Activated naive CD8-positive, alpha-beta T cell treated with anti-CD3 and anti-CD28 coated beads, Interleukin-2, amount 50 U/mL, for 16 hours (primary cell): ENCODE measurements at regions not wholly inside any gene's neighbourhood (a gene's known extent, or its start where the extent isn't known, plus 50 kb on each side); places are given as distances from the start of the nearest gene placed in this dataset.

ENCODE experiments used
- DNase-seq: peaks from one replicate; pipeline ENCODE4 v3.0.0-alpha.2; 2020; ENCODE audit warnings: low read depth, low spot score

GRCh38 chr13:99861771-99862170 is 109.8 kb downstream of the ZIC5 start:
- DNase-seq, result no peak

- DNase-seq, result no peak
Measured at GRCh38 chr13:99860745-99861144, 110.8 kb downstream of the ZIC5 start.

- peak; percentile 14 for DNase-seq
Measured at GRCh38 chr13:99859178-99860177, 112.1 kb downstream of the ZIC5 start.

GRCh38 chr13:99857738-99858137 is 113.8 kb downstream of the ZIC5 start:
- DNase-seq, result no peak

GRCh38 chr13:99855526-99856420 is 115.8 kb downstream of the ZIC5 start:
- DNase-seq, result no peak

GRCh38 chr13:99854366-99854765 is 117.2 kb downstream of the ZIC5 start:
- DNase-seq, result no peak

- DNase-seq, result no peak
Measured at GRCh38 chr13:99847318-99847750, 124.2 kb downstream of the ZIC5 start.

GRCh38 chr13:99845161-99845874 is 126.2 kb downstream of the ZIC5 start:
- DNase-seq, result no peak

- no peak for DNase-seq
Measured at GRCh38 chr13:99844421-99844820, 127.1 kb downstream of the ZIC5 start.

GRCh38 chr13:99843872-99844271 is 127.7 kb downstream of the ZIC5 start:
- DNase-seq, result no peak

- no peak for DNase-seq
Measured at GRCh38 chr13:99842405-99842804, 129.2 kb downstream of the ZIC5 start.

- no peak for DNase-seq
Measured at GRCh38 chr13:99836291-99836690, 135.3 kb downstream of the ZIC5 start.

GRCh38 chr13:99835442-99835841 is 136.1 kb downstream of the ZIC5 start:
- DNase-seq, result no peak

- no peak for DNase-seq
Measured at GRCh38 chr13:99834246-99834645, 137.3 kb downstream of the ZIC5 start.

- no peak for DNase-seq
Measured at GRCh38 chr13:99832347-99832746, 139.2 kb downstream of the ZIC5 start.

- DNase-seq, result no peak
Measured at GRCh38 chr13:99830931-99831330, 140.6 kb downstream of the ZIC5 start.

GRCh38 chr13:99829593-99830239 is 141.9 kb downstream of the ZIC5 start:
- DNase-seq, result no peak

- DNase-seq, result no peak
Measured at GRCh38 chr13:99829161-99829560, 142.4 kb downstream of the ZIC5 start.

GRCh38 chr13:99828735-99829134 is 142.8 kb downstream of the ZIC5 start:
- no peak for DNase-seq

- no peak for DNase-seq
Measured at GRCh38 chr13:99828123-99828522, 143.4 kb downstream of the ZIC5 start.
